Peyer's patch (tissue), 4 donors: ENCODE measurements at regions not wholly inside any gene's neighbourhood (a gene's known extent, or its start where the extent isn't known, plus 50 kb on each side); places are given as distances from the start of the nearest gene placed in this dataset.

Experiments used
- POLR2A ChIP-seq, 2 donors: fragments of 450-650 bp; IDR thresholded peaks; one replicate each; pipeline ENCODE4 v1.5.1; 2017; ENCODE audit warnings: antibody characterized with exemption in 2 of 2, mild to moderate bottlenecking in 2 of 2, moderate library complexity in 2 of 2
- TF ChIP-seq, protein P1 (sequence below), 6 experiments: fragments of 450-650 bp in 4 of 6; fragments of 200-600 bp in 2 of 6; sonication (generic) in 1 of 6; IDR thresholded peaks; one replicate each; pipeline ENCODE4 v1.5.1; 2017 to 2019; ENCODE audit warnings: antibody characterized with exemption in 6 of 6, mild to moderate bottlenecking in 3 of 6, moderate library complexity in 1 of 6

DNA sequence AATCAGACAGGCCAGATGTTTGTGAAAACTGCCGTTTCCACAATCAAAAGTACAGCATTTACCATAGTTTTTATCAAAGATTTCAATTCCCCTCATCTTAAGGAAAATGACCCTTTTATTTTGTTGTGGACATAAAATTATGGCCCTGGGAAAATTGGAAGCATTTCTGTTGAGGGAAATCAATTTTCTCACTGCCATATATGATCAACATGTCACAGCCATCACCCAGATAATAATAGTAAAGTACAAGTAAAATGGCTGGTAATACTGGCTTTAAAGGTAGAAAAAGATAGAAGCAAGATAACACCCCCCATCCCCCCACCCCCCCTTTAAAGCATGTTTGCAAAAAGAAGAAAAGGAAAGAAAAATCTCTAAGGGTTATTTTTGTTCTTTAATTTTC lies 311.7 kb downstream of the WDR72 start:
- TF ChIP-seq, protein P1, sequence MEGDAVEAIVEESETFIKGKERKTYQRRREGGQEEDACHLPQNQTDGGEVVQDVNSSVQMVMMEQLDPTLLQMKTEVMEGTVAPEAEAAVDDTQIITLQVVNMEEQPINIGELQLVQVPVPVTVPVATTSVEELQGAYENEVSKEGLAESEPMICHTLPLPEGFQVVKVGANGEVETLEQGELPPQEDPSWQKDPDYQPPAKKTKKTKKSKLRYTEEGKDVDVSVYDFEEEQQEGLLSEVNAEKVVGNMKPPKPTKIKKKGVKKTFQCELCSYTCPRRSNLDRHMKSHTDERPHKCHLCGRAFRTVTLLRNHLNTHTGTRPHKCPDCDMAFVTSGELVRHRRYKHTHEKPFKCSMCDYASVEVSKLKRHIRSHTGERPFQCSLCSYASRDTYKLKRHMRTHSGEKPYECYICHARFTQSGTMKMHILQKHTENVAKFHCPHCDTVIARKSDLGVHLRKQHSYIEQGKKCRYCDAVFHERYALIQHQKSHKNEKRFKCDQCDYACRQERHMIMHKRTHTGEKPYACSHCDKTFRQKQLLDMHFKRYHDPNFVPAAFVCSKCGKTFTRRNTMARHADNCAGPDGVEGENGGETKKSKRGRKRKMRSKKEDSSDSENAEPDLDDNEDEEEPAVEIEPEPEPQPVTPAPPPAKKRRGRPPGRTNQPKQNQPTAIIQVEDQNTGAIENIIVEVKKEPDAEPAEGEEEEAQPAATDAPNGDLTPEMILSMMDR (IDR thresholded peaks at IDR 0.05): no peak
- TF ChIP-seq POLR2A (IDR thresholded peaks at IDR 0.05): no peak
